GM12878 (cell line): ENCODE measurements at regions not wholly inside any gene's neighbourhood (a gene's known extent, or its start where the extent isn't known, plus 50 kb on each side); places are given as distances from the start of the nearest gene placed in this dataset.

Experiments
- ATAC-seq: fragments of 200-7000 bp; cut with Tn5 transposase; 3 replicates; pipeline ENCODE4 v1.9.1; 2020; ENCODE audit warnings: mild to moderate bottlenecking, moderate library complexity
- BruUV-seq: library from RNA; stranded (reverse); fragments of 400-500 nt; replicated peaks from 2 replicates; lab custom pipeline; 2021; lab: Mats Ljungman, UMichigan
- CTCF ChIA-PET: fragments of 300-600 bp; sonication (Branson Sonifier 250); formaldehyde crosslinking; extraction: SDS; loops from one replicate; lab custom pipeline; 2021; ENCODE audit warnings: inconsistent platforms; lab: Yijun Ruan, JAX
- POLR2A ChIA-PET: fragments of 350-600 bp; formaldehyde crosslinking; extraction: SDS; loops from one replicate; lab custom pipeline; 2021; ENCODE audit warnings: inconsistent platforms; lab: Charles Lee
- RAD21 ChIA-PET: fragments of 300-600 bp; sonication (Branson Sonifier 250); formaldehyde crosslinking; loops from one replicate; lab custom pipeline; 2023; ENCODE audit warnings: antibody characterized with exemption; ENCODE audit not compliant: unreplicated experiment; lab: Charles Lee
- SMC1A ChIA-PET: fragments of 300-600 bp; sonication (Branson Sonifier 250); formaldehyde crosslinking; loops from one replicate; lab custom pipeline; 2023; ENCODE audit not compliant: unreplicated experiment, uncharacterized antibody; lab: Charles Lee
- DNase-seq: peaks from one replicate; pipeline ENCODE4 v3.0.0-alpha.2; 2011; ENCODE audit warnings: low read depth, low spot score
- FAIRE-seq: peaks from 3 replicates; lab custom pipeline; 2011; peaks lifted over from hg19 to GRCh38; lab: Jason Lieb, UNC
- H2AFZ ChIP-seq: 2 replicates; pipeline ENCODE4 v1.6.0; 2011; ENCODE audit warnings: low read depth, low read length, control low read depth; ENCODE audit not compliant: control insufficient read depth
- H3K27ac ChIP-seq: 2 replicates; pipeline ENCODE4 v1.5.1; 2011; ENCODE audit warnings: control low read depth; ENCODE audit not compliant: control insufficient read depth, insufficient read depth
- H3K27me3 ChIP-seq, 2 experiments: replicated peaks in 1 of 2; 2 replicates each; pipeline versions ENCODE4 v1.6.0 to v1.6.1; 2011; ENCODE audit warnings: low read length in 1 of 2; ENCODE audit not compliant: control insufficient read depth in 2 of 2, insufficient read depth in 2 of 2
- H3K36me3 ChIP-seq, 2 experiments: 2 replicates each; pipeline ENCODE4 v1.5.1; 2011; ENCODE audit warnings: low read length in 1 of 2; ENCODE audit not compliant: control insufficient read depth in 2 of 2, insufficient read depth in 2 of 2
- H3K4me1 ChIP-seq: 2 replicates; pipeline ENCODE4 v1.6.1; 2011; ENCODE audit warnings: mild to moderate bottlenecking, low read length, moderate library complexity, mixed read lengths; ENCODE audit not compliant: control insufficient read depth, insufficient read depth
- H3K4me2 ChIP-seq: 2 replicates; pipeline ENCODE4 v1.6.0; 2011; ENCODE audit warnings: control low read depth; ENCODE audit not compliant: control insufficient read depth, insufficient read depth
- H3K4me3 ChIP-seq: fragments of 200-600 bp; sonication (generic); 2 replicates; pipeline ENCODE4 v1.5.1; 2016
- H3K79me2 ChIP-seq: 2 replicates; pipeline ENCODE4 v1.6.0; 2011; ENCODE audit warnings: low read length; ENCODE audit not compliant: control insufficient read depth, insufficient read depth
- H3K9ac ChIP-seq: 2 replicates; pipeline ENCODE4 v1.8.0; 2011; ENCODE audit warnings: low read length, control low read depth, mixed read lengths; ENCODE audit not compliant: control insufficient read depth, insufficient read depth
- H3K9me3 ChIP-seq: replicated peaks from 3 replicates; pipeline ENCODE4 v1.5.1; 2011; ENCODE audit warnings: mild to moderate bottlenecking, low read length; ENCODE audit not compliant: control insufficient read depth, insufficient read depth
- H4K20me1 ChIP-seq: 2 replicates; pipeline ENCODE4 v1.6.0; 2011; ENCODE audit not compliant: control insufficient read depth, insufficient read depth
- ATF2 ChIP-seq: IDR thresholded peaks from 2 replicates; pipeline ENCODE4 v1.6.1; 2012; ENCODE audit warnings: low read length, inconsistent platforms
- ATF7 ChIP-seq: fragments of 450-650 bp; IDR thresholded peaks from 2 replicates; pipeline ENCODE4 v1.6.1; 2016; ENCODE audit warnings: low read depth, mild to moderate bottlenecking
- EZH2 ChIP-seq: IDR thresholded peaks from 2 replicates; pipeline ENCODE4 v1.6.1; 2012; ENCODE audit warnings: low read depth, mild to moderate bottlenecking, control low read depth, inconsistent platforms, low read length, borderline replicate concordance; ENCODE audit not compliant: control insufficient read depth
- KAT2A ChIP-seq: conservative IDR thresholded peaks from 2 replicates; pipeline ENCODE4 v1.6.1; 2011; ENCODE audit warnings: low read depth, low read length; ENCODE audit not compliant: control insufficient read depth
- NRF1 ChIP-seq: conservative IDR thresholded peaks from 2 replicates; pipeline ENCODE4 v1.6.1; 2011; ENCODE audit warnings: mild to moderate bottlenecking, low read depth, low read length, improper control_type of control experiment
- POLR2A ChIP-seq: IDR thresholded peaks from 2 replicates; pipeline ENCODE4 v1.6.1; 2011; ENCODE audit warnings: low read depth, mild to moderate bottlenecking, low read length
- POLR2AphosphoS2 ChIP-seq: IDR thresholded peaks from 2 replicates; pipeline ENCODE4 v1.6.1; 2011; ENCODE audit warnings: low read depth, mild to moderate bottlenecking, low read length, improper control_type of control experiment, moderate library complexity
- RAD51 ChIP-seq: fragments of 450-650 bp; IDR thresholded peaks from 2 replicates; pipeline ENCODE4 v1.6.1; 2016; ENCODE audit warnings: moderate library complexity, mild to moderate bottlenecking, inconsistent platforms
- SPI1 ChIP-seq: IDR thresholded peaks from 2 replicates; pipeline ENCODE4 v1.6.1; 2011; ENCODE audit warnings: low read depth, mild to moderate bottlenecking, low read length, moderate library complexity, borderline replicate concordance; ENCODE audit not compliant: insufficient read depth
- TAF1 ChIP-seq: IDR thresholded peaks from 2 replicates; pipeline ENCODE4 v1.6.1; 2011; ENCODE audit warnings: mild to moderate bottlenecking, low read depth, low read length, borderline replicate concordance
- WGBS: methylation state at CpG from one replicate; pipeline ENCODE4 v1.1.6; 2016; ENCODE audit warnings: low lambda C conversion rate; ENCODE audit not compliant: insufficient replicate concordance, insufficient coverage; ENCODE audit errors: missing lambda C conversion rate; 5-methylcytosine and 5-hydroxymethylcytosine counted together
- in situ Hi-C: fragments of 300-500 bp; cut with MboI; formaldehyde crosslinking; loops from 9 replicates; pipeline ENCODE4 v1.14.3; 2018; ENCODE audit warnings: mixed read lengths
- intact Hi-C: fragments of 100-400 bp; cut with micrococcal nuclease; formaldehyde crosslinking; loops from one replicate; pipeline ENCODE4 v1.14.2; 2022; ENCODE audit not compliant: unreplicated experiment
- TF ChIP-seq, protein P1 (sequence below): fragments of 450-650 bp; IDR thresholded peaks from 2 replicates; pipeline ENCODE4 v1.6.1; 2017; ENCODE audit warnings: mild to moderate bottlenecking, moderate library complexity
- TF ChIP-seq, protein P2 (sequence below): fragments of 450-650 bp; conservative IDR thresholded peaks from 2 replicates; pipeline ENCODE4 v1.6.1; 2017; ENCODE audit warnings: mild to moderate bottlenecking, moderate library complexity

- TF ChIP-seq ATF2 (no peak), KAT2A (no peak)
Measured at GRCh38 chr6:6930223-6930880, 177.4 kb upstream of the RREB1 start (continued).

DNA sequence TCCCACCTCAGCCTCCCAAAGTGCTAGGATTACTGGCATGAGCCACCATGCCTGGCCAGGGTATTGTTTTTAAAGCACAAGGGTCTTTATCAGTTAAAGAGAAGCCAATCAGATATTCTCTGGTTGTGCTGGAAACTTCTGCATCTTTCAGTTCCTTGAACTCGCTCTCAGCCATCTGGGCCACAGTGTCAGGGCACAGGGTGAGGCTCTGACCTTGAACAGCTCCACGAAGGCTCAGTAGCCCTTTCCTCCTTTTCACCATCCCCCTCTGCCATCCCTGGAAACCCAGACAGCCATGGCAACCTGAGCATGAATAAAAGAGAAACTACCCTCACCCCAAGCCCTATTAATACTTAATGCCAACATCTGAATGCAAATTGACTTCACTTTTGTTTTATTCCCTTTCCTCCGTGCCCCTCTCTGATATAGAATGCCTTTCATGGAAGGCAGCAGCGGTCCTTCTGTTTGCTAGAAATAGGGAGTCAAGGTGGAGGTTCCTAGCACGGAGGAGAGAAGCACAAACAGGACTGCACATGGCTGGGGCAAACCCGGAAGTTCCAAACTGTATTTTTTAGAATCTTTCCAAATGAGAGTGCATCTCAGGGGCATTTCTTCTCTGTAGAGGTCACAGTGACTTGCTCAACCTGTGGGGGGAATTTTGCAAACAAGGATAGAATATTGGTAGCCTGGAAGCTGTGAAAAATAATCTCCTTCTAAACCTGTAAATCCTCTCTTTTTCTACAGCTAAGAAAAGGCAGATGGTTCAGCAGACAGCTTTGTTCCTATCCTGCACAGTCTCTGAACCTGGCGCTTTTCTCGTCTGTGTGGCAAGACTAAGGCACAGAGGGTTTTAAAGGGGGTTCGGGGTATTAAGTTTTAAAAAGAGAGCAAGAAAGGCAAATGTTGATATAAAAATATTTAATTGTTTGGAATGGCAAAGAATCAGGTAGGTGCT lies 176.4 kb upstream of the RREB1 start:
- Histone ChIP-seq H2AFZ (peak overlapping the region; percentile 60), H3K9me3 (no peaks in the 10 kb centered on the region), H3K4me1 (peaks cover 13% of the 10 kb centered on the region), H3K4me3 (no peak overlapping the region), H3K9ac (no peak overlapping the region), H3K79me2 (no peaks in the 10 kb centered on the region), H3K4me2 (peak overlapping the region; percentile 39; the same call in 1 of the 2 replicates), H3K27me3 (no peaks in the 10 kb centered on the region), H4K20me1 (no peaks in the 10 kb centered on the region), H3K36me3 (no peaks in the 10 kb centered on the region), H3K27ac (peak overlapping the region; percentile 13; the same call in 1 of the 2 replicates)
- ATAC-seq (peak; percentile 81), DNase-seq (peak; percentile 15), FAIRE-seq (peak; percentile 66)
- POLR2A ChIA-PET = interaction anchor here (0.5 kb wide), 1 partner anchor 132 kb away, joined by 6 read pairs; no protein-coding TSS in a partner anchor
- SMC1A ChIA-PET = interaction anchor here (1.5 to 1.6 kb wide), 2 partner anchors 12 to 13 kb away, joined by 4 to 5 read pairs; no protein-coding TSS in a partner anchor
- BruUV-seq = no TSS peak
- 53% methylated on average over 9 of the region's 9 CpGs for WGBS
- RAD21 ChIA-PET = no interaction called here
- CTCF ChIA-PET = interaction anchor here (0.6 kb wide), 1 partner anchor 250 kb away, joined by 3 read pairs; no protein-coding TSS in a partner anchor
- intact Hi-C loops (no loop called here), in situ Hi-C loops (no loop called here)
- TF ChIP-seq RAD51 (no peak), TAF1 (peak; percentile 41; the same call in 1 of the 2 replicates), EZH2 (no peak), NRF1 (no peak), POLR2AphosphoS2 (no peak), SPI1 (peak; percentile 33; the same call in 1 of the 2 replicates), POLR2A (peak; percentile 35; the same call in 1 of the 2 replicates), ATF7 (no peak)
- TF ChIP-seq, protein P1, sequence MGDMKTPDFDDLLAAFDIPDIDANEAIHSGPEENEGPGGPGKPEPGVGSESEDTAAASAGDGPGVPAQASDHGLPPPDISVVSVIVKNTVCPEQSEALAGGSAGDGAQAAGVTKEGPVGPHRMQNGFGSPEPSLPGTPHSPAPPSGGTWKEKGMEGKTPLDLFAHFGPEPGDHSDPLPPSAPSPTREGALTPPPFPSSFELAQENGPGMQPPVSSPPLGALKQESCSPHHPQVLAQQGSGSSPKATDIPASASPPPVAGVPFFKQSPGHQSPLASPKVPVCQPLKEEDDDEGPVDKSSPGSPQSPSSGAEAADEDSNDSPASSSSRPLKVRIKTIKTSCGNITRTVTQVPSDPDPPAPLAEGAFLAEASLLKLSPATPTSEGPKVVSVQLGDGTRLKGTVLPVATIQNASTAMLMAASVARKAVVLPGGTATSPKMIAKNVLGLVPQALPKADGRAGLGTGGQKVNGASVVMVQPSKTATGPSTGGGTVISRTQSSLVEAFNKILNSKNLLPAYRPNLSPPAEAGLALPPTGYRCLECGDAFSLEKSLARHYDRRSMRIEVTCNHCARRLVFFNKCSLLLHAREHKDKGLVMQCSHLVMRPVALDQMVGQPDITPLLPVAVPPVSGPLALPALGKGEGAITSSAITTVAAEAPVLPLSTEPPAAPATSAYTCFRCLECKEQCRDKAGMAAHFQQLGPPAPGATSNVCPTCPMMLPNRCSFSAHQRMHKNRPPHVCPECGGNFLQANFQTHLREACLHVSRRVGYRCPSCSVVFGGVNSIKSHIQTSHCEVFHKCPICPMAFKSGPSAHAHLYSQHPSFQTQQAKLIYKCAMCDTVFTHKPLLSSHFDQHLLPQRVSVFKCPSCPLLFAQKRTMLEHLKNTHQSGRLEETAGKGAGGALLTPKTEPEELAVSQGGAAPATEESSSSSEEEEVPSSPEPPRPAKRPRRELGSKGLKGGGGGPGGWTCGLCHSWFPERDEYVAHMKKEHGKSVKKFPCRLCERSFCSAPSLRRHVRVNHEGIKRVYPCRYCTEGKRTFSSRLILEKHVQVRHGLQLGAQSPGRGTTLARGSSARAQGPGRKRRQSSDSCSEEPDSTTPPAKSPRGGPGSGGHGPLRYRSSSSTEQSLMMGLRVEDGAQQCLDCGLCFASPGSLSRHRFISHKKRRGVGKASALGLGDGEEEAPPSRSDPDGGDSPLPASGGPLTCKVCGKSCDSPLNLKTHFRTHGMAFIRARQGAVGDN = peak; percentile 78
- TF ChIP-seq, protein P2, sequence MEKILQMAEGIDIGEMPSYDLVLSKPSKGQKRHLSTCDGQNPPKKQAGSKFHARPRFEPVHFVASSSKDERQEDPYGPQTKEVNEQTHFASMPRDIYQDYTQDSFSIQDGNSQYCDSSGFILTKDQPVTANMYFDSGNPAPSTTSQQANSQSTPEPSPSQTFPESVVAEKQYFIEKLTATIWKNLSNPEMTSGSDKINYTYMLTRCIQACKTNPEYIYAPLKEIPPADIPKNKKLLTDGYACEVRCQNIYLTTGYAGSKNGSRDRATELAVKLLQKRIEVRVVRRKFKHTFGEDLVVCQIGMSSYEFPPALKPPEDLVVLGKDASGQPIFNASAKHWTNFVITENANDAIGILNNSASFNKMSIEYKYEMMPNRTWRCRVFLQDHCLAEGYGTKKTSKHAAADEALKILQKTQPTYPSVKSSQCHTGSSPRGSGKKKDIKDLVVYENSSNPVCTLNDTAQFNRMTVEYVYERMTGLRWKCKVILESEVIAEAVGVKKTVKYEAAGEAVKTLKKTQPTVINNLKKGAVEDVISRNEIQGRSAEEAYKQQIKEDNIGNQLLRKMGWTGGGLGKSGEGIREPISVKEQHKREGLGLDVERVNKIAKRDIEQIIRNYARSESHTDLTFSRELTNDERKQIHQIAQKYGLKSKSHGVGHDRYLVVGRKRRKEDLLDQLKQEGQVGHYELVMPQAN = no peak
